HCT116 (cell line): ENCODE measurements at regions not wholly inside any gene's neighbourhood (a gene's known extent, or its start where the extent isn't known, plus 50 kb on each side); places are given as distances from the start of the nearest gene placed in this dataset.

Experiments used
- ATAC-seq: fragments of 200-7000 bp; cut with Tn5 transposase; 2 replicates; pipeline ENCODE4 v1.9.1; 2020; ENCODE audit warnings: mild to moderate bottlenecking, moderate library complexity
- BruUV-seq: library from RNA; stranded (reverse); fragments of 400-500 nt; replicated peaks from 2 replicates; lab custom pipeline; 2021; lab: Mats Ljungman, UMichigan
- CTCF ChIA-PET: fragments of 300-600 bp; sonication (Branson Sonifier 250); formaldehyde crosslinking; loops from one replicate; lab custom pipeline; 2021; ENCODE audit warnings: antibody characterized with exemption; lab: Charles Lee
- POLR2A ChIA-PET: fragments of 300-600, 350-600 bp; sonication (Branson Sonifier 250); formaldehyde crosslinking; loops from one replicate; lab custom pipeline; 2021; ENCODE audit warnings: antibody characterized with exemption; lab: Charles Lee
- RAD21 ChIA-PET, 2 experiments: fragments of 300-600 bp; sonication (Branson Sonifier 250); formaldehyde crosslinking; loops; one replicate each; lab custom pipeline; 2023; ENCODE audit warnings: low total read pairs in 2 of 2; ENCODE audit not compliant: uncharacterized antibody in 2 of 2, unreplicated experiment in 2 of 2, low non-redundant PET in 1 of 2; lab: Charles Lee
- DNase-seq: peaks from one replicate; pipeline ENCODE4 v3.0.0-alpha.2; 2010; ENCODE audit warnings: low read depth, low spot score
- H2AFZ ChIP-seq: fragments of 200-600 bp; shearing (Covaris generic), sonication (generic); 2 replicates; pipeline ENCODE4 v1.6.1; 2017; ENCODE audit warnings: low read depth, mixed run types, mixed read lengths, antibody characterized with exemption, low read length; ENCODE audit not compliant: poor library complexity, severe bottlenecking
- H3K27ac ChIP-seq: 2 replicates; pipeline ENCODE4 v1.5.1; 2012; ENCODE audit warnings: low read depth, low read length
- H3K27me3 ChIP-seq: fragments of 200-600 bp; sonication (generic); 2 replicates; pipeline ENCODE4 v1.6.1; 2016; ENCODE audit warnings: mixed run types, low read length, mixed read lengths; ENCODE audit not compliant: insufficient read depth
- H3K36me3 ChIP-seq, 2 experiments: fragments of 200-500 bp in 1 of 2; fragments of 200-600 bp in 1 of 2; sonication (Bioruptor generic) in 1 of 2; sonication (generic) in 1 of 2; 2 replicates each; pipeline versions ENCODE4 v1.5.1 to v1.6.1; 2014 to 2016; ENCODE audit warnings: low read length in 2 of 2, inconsistent platforms in 1 of 2, mixed read lengths in 1 of 2, mixed run types in 1 of 2; ENCODE audit not compliant: insufficient read depth in 2 of 2, control insufficient read depth in 1 of 2
- H3K4me1 ChIP-seq, 2 experiments: fragments of 200-600 bp in 1 of 2; sonication (generic) in 1 of 2; 2 replicates each; pipeline versions ENCODE4 v1.5.1 to v1.6.1; 2012 to 2017; ENCODE audit warnings: low read length in 2 of 2, inconsistent platforms in 1 of 2, mild to moderate bottlenecking in 1 of 2, mixed read lengths in 1 of 2, mixed run types in 1 of 2, moderate library complexity in 1 of 2; ENCODE audit not compliant: insufficient read depth in 2 of 2, control insufficient read depth in 1 of 2
- H3K4me2 ChIP-seq: fragments of 200-600 bp; sonication (generic); 2 replicates; pipeline ENCODE4 v1.6.1; 2017; ENCODE audit warnings: mixed run types, low read length, mixed read lengths
- H3K4me3 ChIP-seq, 2 experiments: fragments of 200-600 bp in 1 of 2; sonication (generic) in 1 of 2; replicated peaks in 1 of 2; 2 replicates each; pipeline ENCODE4 v1.5.1; 2011 to 2016; ENCODE audit warnings: low read length in 2 of 2, control low read depth in 1 of 2, low read depth in 1 of 2, mild to moderate bottlenecking in 1 of 2, mixed read lengths in 1 of 2, mixed run types in 1 of 2
- H3K79me2 ChIP-seq: fragments of 200-600 bp; sonication (generic); 2 replicates; pipeline ENCODE4 v1.6.1; 2017; ENCODE audit warnings: mild to moderate bottlenecking, mixed run types, low read length, moderate library complexity, mixed read lengths; ENCODE audit not compliant: insufficient read depth
- H3K9ac ChIP-seq: fragments of 200-600 bp; sonication (generic); 2 replicates; pipeline ENCODE4 v1.6.1; 2016; ENCODE audit warnings: low read length, mixed read lengths
- H3K9me2 ChIP-seq: fragments of 200-600 bp; sonication (generic), shearing (Covaris generic); 2 replicates; pipeline ENCODE4 v1.6.1; 2017; ENCODE audit warnings: mixed run types, mild to moderate bottlenecking, moderate library complexity; ENCODE audit not compliant: insufficient read depth
- H3K9me3 ChIP-seq, 2 experiments: fragments of 200-500 bp in 1 of 2; fragments of 200-600 bp in 1 of 2; sonication (Bioruptor generic) in 1 of 2; sonication (generic) in 1 of 2; 2 replicates each; pipeline ENCODE4 v1.6.1; 2014 to 2017; ENCODE audit warnings: low read length in 2 of 2, mixed read lengths in 2 of 2, inconsistent platforms in 1 of 2, low read depth in 1 of 2, mild to moderate bottlenecking in 1 of 2, mixed run types in 1 of 2, moderate library complexity in 1 of 2; ENCODE audit not compliant: control insufficient read depth in 1 of 2, insufficient read depth in 1 of 2
- H4K20me1 ChIP-seq: fragments of 200-600 bp; sonication (generic), shearing (Covaris generic); 2 replicates; pipeline ENCODE4 v1.6.1; 2017; ENCODE audit warnings: mixed run types, mild to moderate bottlenecking, moderate library complexity; ENCODE audit not compliant: insufficient read depth
- ATF3 ChIP-seq: IDR thresholded peaks from 2 replicates; pipeline ENCODE4 v1.6.1; 2012
- CBX3 ChIP-seq: IDR thresholded peaks from 2 replicates; pipeline ENCODE4 v1.6.1; 2012; ENCODE audit warnings: low read depth
- EGR1 ChIP-seq: IDR thresholded peaks from 2 replicates; pipeline ENCODE4 v1.6.1; 2012; ENCODE audit warnings: low read depth
- ELF1 ChIP-seq: IDR thresholded peaks from 2 replicates; pipeline ENCODE4 v1.6.1; 2012; ENCODE audit warnings: low read depth, borderline replicate concordance
- EZH2 ChIP-seq: fragments of 200-600 bp; sonication (generic); IDR thresholded peaks from 2 replicates; pipeline ENCODE4 v1.6.1; 2017; ENCODE audit warnings: antibody characterized with exemption, mixed run types
- EZH2phosphoT487 ChIP-seq: fragments of 200-600 bp; IDR thresholded peaks from 2 replicates; pipeline ENCODE4 v1.6.1; 2018; ENCODE audit warnings: antibody characterized with exemption, borderline replicate concordance
- FOSL1 ChIP-seq: IDR thresholded peaks from 2 replicates; pipeline ENCODE4 v1.6.1; 2012; ENCODE audit warnings: low read depth
- JUND ChIP-seq: IDR thresholded peaks from 2 replicates; pipeline ENCODE4 v1.6.1; 2012
- MAX ChIP-seq: IDR thresholded peaks from 2 replicates; pipeline ENCODE4 v1.6.1; 2012
- POLR2A ChIP-seq: IDR thresholded peaks from 2 replicates; pipeline ENCODE4 v1.7.0; 2011; ENCODE audit warnings: borderline replicate concordance; ENCODE audit not compliant: insufficient read depth, insufficient read length; ENCODE audit errors: extremely low read depth
- POLR2AphosphoS5 ChIP-seq: IDR thresholded peaks from 2 replicates; pipeline ENCODE4 v1.6.1; 2011; ENCODE audit warnings: mild to moderate bottlenecking, low read depth, low read length, moderate library complexity
- SRF ChIP-seq: IDR thresholded peaks from 2 replicates; pipeline ENCODE4 v1.6.1; 2012; ENCODE audit warnings: low read depth
- ZFX ChIP-seq: fragments of 450-650 bp; IDR thresholded peaks from 2 replicates; pipeline ENCODE4 v1.6.1; 2017
- ZNF274 ChIP-seq: fragments of 200-500 bp; sonication (Bioruptor generic); IDR thresholded peaks from 2 replicates; pipeline ENCODE4 v1.6.1; 2014; ENCODE audit warnings: mild to moderate bottlenecking, low read depth, low read length, inconsistent platforms
- intact Hi-C: fragments of 100-400 bp; cut with micrococcal nuclease; formaldehyde crosslinking; loops from 2 replicates; pipeline ENCODE4 v1.10.0; 2022
- TF ChIP-seq, protein P1 (sequence below): IDR thresholded peaks from 2 replicates; pipeline ENCODE4 v1.6.1; 2011; ENCODE audit warnings: mild to moderate bottlenecking, low read length, moderate library complexity; ENCODE audit not compliant: insufficient replicate concordance; ENCODE audit errors: extremely low read depth
- TF ChIP-seq, protein P2 (sequence below): IDR thresholded peaks from 2 replicates; pipeline ENCODE4 v1.6.1; 2012; ENCODE audit warnings: low read depth

GRCh38 chr5:148897842-148898241 lies 71.4 kb downstream of the ADRB2 start:
- no peak overlapping the region for H2AFZ ChIP-seq
- no peak overlapping the region for H3K27ac ChIP-seq
- no peaks in the 10 kb centered on the region for H3K36me3 ChIP-seq
- no peak overlapping the region for H3K9ac ChIP-seq
- H3K4me3 ChIP-seq, result no peak overlapping the region
- no peak overlapping the region for H3K4me2 ChIP-seq
- RAD21 ChIA-PET, result no interaction called here
- H3K79me2 ChIP-seq, result no peaks in the 10 kb centered on the region
- intact Hi-C loops, result no loop called here
- no peaks in the 10 kb centered on the region for H3K27me3 ChIP-seq
- H3K9me2 ChIP-seq, result no peaks in the 10 kb centered on the region
- no peaks in the 10 kb centered on the region for H4K20me1 ChIP-seq
- H3K9me3 ChIP-seq, result no peaks in the 10 kb centered on the region
- no peaks in the 10 kb centered on the region for H3K4me1 ChIP-seq
- POLR2A ChIA-PET, result no interaction called here
- ATAC-seq (no peak), DNase-seq (no peak)
- CTCF ChIA-PET, result no interaction called here
- TF ChIP-seq ZFX (no peak), EZH2 (no peak), ZNF274 (no peak), ATF3 (no peak), POLR2A (no peak), POLR2AphosphoS5 (no peak), EGR1 (no peak), CBX3 (no peak), MAX (no peak), JUND (no peak), EZH2phosphoT487 (no peak), ELF1 (no peak), FOSL1 (no peak), SRF (no peak)
- TF ChIP-seq, protein P1, sequence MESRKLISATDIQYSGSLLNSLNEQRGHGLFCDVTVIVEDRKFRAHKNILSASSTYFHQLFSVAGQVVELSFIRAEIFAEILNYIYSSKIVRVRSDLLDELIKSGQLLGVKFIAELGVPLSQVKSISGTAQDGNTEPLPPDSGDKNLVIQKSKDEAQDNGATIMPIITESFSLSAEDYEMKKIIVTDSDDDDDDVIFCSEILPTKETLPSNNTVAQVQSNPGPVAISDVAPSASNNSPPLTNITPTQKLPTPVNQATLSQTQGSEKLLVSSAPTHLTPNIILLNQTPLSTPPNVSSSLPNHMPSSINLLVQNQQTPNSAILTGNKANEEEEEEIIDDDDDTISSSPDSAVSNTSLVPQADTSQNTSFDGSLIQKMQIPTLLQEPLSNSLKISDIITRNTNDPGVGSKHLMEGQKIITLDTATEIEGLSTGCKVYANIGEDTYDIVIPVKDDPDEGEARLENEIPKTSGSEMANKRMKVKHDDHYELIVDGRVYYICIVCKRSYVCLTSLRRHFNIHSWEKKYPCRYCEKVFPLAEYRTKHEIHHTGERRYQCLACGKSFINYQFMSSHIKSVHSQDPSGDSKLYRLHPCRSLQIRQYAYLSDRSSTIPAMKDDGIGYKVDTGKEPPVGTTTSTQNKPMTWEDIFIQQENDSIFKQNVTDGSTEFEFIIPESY, result no peak
- TF ChIP-seq, protein P2, sequence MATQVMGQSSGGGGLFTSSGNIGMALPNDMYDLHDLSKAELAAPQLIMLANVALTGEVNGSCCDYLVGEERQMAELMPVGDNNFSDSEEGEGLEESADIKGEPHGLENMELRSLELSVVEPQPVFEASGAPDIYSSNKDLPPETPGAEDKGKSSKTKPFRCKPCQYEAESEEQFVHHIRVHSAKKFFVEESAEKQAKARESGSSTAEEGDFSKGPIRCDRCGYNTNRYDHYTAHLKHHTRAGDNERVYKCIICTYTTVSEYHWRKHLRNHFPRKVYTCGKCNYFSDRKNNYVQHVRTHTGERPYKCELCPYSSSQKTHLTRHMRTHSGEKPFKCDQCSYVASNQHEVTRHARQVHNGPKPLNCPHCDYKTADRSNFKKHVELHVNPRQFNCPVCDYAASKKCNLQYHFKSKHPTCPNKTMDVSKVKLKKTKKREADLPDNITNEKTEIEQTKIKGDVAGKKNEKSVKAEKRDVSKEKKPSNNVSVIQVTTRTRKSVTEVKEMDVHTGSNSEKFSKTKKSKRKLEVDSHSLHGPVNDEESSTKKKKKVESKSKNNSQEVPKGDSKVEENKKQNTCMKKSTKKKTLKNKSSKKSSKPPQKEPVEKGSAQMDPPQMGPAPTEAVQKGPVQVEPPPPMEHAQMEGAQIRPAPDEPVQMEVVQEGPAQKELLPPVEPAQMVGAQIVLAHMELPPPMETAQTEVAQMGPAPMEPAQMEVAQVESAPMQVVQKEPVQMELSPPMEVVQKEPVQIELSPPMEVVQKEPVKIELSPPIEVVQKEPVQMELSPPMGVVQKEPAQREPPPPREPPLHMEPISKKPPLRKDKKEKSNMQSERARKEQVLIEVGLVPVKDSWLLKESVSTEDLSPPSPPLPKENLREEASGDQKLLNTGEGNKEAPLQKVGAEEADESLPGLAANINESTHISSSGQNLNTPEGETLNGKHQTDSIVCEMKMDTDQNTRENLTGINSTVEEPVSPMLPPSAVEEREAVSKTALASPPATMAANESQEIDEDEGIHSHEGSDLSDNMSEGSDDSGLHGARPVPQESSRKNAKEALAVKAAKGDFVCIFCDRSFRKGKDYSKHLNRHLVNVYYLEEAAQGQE, result no peak
- TF ChIP-seq, all 23 proteins: peak for 0
- BruUV-seq, result no TSS peak
